ENCODE measurements at regions not wholly inside any gene's neighbourhood (a gene's known extent, or its start where the extent isn't known, plus 50 kb on each side); places are given as distances from the start of the nearest gene placed in this dataset.
"Not testable (repeated sequence)": the region's sequence is repeated elsewhere in the genome, so short reads cannot be mapped to it uniquely, and the experiment has no call there.

DNA sequence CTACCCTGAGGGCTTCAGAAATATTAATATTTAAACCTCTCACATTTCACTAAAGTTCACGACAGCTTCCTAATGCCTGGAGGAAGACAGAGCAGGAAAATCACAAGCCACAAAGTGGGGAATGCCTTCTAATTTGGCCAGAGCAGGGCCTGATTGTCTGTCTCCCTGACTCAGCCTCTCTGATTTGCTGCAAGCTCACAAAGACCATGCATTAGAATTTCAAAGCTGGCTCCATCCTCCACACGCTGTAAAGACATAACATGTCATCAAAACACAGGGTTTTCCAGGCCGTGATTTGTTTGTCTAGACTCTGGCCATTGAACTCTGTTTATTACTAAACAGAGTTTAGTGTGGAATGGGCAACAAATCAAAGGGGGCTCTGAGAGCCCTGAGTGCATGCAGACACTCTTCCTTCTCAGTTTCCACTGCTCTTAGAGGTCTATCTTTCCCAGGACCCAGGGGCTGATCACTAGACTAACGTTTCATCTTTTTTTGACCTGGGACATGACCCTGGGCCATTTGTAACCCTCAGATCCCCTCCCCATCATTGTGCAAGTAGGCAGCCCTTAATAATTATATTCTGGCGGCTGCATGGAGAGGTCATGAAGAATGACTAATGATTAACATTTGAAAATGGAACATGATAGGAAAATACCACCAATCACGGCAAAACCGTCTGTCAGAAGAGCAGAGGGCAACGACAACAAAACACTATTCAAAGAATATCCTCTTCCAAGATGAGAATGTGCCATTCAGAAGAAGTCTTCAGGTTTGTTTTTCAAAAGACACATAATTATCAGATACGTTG is 140.2 kb downstream of the ENC1 start:
- DNase-seq (ENCODE audit: low read depth) = no peak

DNA sequence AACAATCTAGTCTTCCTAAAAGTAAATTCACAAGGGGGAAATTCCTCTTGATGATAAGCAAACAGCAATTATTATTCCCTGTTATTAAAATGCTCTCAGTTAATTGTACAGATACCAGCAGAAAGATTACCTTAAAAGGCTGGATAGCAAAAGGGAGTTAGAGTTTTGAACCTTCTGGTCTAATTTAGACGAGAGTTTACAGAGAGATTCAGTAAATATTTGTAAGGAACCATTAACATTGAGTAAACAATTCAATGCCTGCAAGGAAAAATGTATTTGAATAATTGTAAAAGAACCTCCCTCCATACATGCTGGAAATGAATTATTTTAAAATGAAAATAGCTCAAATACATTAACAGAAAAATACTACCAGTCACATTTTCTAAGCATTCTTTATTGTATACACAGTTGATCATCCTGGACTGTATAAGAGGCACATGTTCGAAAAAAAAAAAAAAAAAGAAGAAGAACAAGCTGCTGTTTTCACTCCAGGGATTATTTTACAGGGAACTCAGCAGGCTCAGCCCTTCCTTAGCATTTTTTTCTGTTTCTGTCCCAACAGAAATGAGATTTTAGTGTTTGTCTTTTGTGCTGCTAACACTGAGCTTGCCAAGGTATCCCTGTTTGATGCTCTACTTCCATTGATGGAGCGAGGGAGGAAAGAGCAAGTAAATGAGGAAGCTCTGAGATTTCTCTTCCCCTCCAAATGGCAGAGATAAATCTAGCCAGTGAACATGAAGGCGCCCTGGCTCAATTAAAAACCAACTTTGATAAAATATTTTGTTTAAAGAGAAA is 141.1 kb downstream of the ENC1 start:
- peak; percentile 31 for DNase-seq (ENCODE audit: low read depth)

DNA sequence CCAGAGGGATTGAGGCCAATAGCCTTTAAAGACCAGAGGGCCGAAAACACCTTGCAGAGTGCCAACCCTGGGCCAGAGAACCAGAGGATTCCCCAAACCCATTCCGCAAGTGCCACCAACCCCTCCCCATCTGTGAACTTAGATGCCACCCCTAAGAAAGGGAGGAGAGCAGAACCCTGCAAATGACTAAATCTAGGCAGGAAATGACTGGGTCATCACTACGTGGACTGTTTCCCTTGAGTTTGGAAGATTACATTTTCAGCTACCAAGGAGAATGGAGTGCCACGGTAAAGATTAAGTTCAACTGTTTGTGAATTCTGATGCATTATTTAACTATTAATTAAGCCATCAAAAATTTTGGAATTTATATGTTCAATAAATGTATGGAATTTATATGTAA is 142.8 kb downstream of the ENC1 start:
- no peak for DNase-seq (ENCODE audit: low read depth)

DNA sequence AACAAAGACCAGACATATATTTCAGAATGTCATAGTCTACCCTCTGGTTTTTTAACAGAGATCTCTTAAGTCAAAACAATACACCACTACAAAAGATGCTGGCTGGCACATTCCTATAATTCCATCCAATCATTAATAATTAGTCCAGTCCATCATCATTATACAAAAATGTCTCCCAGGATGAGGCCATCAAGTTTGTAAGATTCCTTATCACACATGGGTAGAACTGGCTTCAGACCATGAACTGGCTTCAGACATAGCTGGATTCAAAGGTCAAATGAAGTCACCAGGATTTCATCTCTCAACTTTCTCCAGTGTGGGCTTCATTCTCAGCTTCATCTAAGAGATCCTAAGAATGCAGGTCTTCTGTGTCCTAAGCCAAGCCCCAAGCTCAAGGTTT is 147.1 kb downstream of the ENC1 start:
- DNase-seq (ENCODE audit: low read depth) = no peak

DNA sequence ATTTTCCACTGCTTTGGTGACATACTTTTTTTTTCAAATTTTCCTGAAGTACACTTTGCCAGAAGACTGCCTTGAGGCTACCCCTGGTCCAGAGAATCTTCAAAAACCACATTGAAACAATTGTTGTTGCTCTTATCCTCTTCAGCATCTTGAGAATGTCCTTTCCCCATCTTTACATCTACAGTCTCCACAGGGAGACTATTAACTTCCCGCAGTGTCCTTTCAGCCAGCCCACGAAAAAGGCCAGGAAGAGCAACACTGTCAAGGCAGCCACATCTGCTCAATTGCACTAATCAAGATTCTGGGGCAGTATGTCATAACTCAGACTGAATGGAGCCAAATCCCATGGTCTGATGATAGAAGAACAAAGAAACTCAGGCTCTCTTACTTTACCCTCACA is 148.3 kb downstream of the ENC1 start:
- no peak for DNase-seq (ENCODE audit: low read depth)

DNA sequence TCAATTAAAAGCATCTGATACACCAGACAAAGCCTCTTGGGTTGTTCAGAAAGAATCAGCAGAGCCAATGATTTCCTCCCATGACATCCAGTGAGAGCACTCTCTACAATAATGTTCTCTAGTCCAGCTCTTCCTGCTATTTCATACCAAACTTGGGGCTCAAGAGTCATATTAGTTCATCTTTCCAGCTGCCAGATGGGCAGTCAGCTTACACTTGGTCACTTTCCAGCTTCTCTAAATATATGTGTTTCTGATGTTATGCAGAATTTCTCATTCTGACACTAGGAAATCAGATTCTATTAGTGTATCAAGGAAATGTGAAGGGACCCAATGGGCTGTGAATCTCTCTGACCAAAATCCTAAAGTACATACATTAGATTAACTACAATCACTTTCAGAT is 148.9 kb downstream of the ENC1 start:
- no peak for DNase-seq (ENCODE audit: low read depth)

DNA sequence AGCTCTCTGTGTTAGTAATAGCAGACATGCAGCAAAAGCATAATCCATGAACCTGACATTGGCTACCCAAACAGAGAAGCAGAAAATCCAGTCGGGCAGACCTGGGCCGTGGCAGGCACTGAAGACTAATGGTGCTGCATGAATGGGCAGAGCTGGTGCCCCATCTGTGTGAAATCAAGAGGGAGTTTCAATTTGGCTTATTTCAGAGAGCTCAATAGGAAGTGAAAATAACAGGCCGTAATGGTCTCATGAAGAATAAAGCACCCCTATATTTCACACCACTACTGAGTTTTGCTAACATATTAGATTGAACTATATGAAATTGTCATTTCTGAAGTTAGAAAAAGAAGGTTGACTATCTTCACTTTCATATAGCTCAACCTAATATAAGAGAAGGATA is 149.7 kb downstream of the ENC1 start:
- DNase-seq (ENCODE audit: low read depth) = no peak

DNA sequence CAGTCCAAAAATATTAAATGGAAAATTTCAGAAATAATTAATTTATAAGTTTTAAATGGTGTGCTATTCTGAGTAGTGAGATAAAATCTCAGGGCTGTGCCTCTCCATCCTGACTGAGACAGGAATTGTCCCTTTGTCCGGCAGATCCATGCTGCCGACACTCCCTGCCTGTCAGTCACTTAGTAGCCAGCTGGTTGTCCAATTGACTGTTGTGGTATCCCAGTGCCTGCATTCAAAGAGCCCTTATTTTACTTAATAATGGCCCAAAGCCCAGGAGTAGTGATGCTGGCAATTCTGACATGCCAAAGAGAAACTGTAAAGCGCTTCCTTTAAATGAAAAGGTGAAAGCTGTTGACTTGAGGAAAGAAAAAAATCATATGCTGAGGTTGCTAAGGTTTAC is 157.5 kb downstream of the ENC1 start:
- DNase-seq (ENCODE audit: low read depth) = no peak

DNA sequence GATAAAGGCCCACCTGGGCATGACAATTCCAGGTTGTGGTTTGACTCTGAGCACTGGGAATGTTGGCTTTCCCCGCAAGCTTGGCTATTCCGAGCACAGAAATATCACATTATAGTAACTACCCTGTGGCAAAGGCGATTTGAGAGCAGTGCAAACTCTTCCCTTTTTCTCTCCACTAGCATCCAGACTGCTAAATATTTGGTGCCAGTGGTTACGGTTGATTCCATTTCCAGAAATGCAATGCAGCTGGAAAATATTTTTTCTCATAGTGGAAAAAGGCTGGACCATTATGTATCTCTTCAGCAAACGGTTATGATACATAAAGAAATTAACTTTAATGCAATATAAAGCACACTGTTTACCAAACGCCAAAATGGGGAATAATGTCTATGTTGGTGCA is 158.0 kb downstream of the ENC1 start:
- no peak for DNase-seq (ENCODE audit: low read depth)

DNA sequence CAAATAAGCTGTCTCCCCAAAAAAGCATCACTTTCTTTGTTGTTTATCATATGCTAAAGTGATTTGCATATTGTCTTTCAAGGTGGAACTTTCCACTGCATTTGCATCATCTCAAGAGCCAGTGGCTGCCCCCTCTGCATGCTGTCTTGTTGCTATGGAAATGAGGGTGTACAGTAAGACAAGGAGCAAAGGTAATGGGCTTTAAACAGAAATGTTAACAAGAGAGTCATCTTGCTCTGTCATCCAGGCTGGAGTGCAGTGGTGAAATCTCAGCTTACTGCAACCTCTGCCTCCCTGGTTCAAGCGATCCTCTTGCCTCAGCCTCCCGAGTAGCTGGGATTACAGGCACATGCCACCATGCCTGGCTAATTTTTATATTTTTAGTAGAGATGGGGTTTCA is 159.2 kb downstream of the ENC1 start:
- DNase-seq (ENCODE audit: low read depth) = not testable (repeated sequence)

DNA sequence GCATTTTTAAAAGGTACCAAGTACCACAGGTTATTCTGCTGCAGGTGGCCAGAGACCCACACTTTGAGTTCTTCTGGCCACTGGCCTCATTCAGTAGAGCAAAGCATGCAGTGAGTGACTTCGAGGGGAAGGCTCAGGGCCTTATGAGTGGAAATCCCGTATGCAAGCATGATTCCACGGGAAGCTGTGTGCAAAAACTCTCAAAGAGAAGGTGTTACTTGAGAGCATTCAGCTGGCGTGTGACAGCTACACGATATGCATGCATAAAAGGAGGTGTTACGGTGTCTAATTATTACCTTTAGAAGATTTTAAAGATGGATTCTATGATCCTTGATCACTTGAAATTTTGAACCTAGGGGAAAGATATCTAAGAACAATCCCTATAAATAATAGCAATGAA is 160.3 kb downstream of the ENC1 start:
- no peak for DNase-seq (ENCODE audit: low read depth)

DNA sequence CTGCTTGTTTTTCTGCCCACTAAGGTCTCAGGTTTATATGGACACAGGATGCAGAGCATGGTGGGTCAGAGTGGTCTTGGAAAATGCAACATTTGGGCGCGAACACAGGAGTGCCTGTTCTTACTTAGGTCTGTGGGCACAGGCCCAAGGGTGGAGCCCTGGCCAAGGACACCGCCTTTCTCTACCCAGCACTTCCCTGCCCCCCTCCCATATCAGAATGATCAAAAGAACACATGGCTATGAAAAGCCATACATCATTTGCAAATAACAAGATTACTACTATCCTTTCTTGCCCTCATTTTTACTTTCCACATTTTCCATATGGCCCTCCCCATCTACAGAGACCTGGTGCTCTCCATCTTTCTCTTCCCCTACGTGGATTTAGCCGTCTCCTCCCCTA is 162.2 kb downstream of the ENC1 start:
- DNase-seq (ENCODE audit: low read depth) = no peak

DNA sequence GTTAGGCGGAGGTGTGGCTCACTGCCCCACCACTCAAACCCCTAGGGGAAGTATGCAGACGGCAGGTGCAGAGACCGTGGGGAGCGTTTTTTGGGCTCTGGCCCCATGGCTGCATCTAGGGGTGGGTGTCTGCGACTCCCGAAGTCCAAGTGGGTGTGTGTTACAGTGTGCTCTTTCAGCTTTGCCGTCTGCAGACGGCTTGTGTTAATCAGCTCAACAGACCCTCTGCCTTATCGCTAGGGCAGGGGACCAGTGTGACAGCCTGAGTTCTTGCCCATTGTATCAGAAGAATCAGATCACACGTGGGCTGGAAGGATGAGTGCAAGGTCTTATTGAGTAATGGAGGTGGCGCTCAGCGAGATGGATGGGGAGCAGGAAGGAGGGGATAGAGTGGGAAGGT is 162.8 kb downstream of the ENC1 start:
- DNase-seq (ENCODE audit: low read depth) = no peak

DNA sequence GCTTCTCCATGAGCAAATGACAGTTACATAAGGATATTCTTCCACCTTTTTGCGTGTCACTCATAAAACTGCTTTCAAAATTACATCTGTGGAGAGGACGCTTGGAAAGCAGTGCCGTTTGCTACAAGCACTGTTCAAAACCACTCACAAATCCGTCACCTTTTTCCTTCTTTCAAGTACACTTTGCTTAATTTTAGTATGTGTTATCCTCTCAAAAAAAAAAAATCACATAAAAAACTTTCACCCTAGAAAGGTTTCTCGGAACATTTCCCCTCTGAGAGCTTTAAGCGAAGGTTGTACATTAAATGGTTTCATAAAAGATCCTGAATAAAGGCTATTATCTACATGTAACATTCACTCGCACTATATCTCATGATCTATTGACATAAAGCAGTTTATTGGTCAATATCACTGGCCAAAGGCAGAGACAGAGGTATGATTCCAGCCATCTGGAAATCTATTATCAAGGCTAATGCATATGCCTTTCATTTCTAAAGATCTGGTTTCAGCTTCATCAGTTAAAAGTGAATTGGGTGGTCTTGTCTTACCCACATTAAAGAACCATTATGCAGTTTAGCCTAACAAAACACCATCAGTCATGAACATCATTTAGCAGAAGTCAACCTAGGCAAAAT is 163.6 kb downstream of the ENC1 start:
- no peak for DNase-seq (ENCODE audit: low read depth)

DNA sequence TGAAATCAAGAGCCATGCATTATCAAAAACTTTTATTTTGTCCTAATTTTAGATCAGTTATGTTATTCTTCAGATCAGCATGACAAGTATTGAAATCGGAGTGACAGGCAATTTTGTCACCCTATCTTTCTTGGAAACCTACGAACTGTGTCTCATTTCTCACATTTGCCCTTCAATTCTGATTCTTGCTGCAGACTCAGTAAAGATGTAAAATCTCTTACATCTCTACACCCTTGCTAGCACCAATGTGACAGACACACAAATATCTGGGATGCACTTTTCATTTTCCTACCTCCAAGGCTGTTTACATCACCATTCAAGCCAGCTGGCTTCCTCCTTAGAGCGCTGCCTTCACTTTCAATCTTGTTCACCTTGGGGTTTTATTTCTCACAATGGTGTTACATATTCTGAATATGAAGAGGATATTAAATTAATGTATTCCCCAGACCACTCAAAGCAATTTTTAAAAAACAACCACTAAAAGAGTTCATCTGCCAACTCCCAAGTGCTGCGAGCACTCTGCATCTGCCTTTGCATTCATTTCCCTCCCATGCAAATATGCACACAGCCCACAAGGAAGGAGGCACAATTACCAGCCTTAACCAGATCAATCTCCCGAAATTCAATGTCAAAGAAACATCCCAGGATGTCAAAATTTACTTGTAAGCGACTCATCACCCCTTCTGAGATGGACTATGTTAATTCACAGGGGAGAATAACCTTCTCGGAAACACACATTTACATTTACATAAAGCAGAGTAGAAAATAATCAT is 164.3 kb downstream of the ENC1 start:
- no peak for DNase-seq (ENCODE audit: low read depth)

DNA sequence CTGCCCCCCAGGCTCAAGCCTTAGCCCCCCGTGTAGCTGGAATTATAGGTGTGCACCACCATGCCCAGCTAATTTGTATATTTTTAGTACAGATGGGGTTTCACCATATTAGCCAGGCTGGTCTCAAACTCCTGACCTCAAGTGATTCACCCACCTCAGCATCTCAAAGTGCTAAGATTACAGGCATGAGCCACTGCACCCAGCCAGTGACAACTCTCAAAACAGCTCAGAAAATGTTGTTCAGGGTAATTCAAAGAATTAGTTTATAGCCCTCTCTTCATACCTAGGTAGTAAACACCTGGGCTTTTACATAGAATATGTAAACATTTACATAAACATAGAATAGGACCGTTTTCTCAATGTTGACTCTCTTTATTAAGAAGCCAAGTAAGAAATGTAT is 168.7 kb downstream of the ENC1 start:
- no peak for DNase-seq (ENCODE audit: low read depth)

DNA sequence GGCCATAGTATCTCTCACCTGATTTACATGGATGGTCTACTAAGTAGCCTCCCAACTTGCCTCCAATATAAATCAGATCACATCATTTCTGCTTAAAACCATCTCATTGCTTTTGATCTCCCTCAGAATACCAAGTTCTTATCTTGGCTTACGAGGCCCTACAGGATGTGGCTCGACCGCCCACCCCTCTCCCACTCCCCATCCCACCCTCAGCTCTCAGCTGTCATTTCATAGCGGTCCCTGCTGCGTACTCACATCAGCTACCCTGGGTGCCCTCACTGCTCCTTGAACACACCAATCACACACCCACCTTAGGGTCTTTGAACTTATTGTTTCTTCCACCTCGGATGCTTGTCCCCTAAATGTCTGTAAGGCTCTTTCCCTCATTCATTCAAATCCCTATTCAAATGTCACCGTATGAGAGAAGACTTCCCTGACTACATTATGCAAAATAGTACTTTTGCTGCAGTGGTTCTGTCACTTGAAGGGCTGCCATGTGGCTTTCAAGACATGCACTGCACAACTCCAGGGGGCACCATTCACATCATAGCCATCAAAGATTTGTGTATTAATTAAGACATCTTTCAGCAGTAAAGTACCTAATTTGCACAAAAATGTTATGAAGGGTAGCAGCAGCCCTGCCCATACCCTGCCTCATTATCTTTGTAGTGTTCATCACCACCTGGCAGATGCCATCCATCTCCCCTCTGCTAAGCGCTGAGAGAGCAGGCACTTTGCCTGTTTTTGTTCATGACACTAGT is 171.1 kb downstream of the ENC1 start:
- no peak for DNase-seq (ENCODE audit: low read depth)

DNA sequence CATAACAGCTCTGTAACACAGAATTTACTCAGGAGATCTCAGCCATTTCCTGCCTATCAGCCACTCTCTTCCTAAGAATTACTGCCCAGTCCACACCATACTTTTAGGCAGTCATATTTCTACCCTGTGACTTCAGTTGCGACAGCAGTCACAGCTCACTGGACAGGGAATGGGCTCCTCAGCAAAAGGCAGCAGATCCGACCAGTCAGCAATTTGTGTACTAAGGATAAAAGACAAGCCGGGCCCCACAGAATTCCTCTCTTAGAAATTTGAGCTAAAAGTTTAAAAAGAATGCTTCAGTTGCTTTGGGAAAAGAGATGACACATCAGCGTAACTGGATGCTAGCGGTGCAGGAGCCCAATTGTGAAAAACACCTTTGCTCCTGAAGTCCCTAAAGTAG is 172.1 kb downstream of the ENC1 start:
- no peak for DNase-seq (ENCODE audit: low read depth)

DNA sequence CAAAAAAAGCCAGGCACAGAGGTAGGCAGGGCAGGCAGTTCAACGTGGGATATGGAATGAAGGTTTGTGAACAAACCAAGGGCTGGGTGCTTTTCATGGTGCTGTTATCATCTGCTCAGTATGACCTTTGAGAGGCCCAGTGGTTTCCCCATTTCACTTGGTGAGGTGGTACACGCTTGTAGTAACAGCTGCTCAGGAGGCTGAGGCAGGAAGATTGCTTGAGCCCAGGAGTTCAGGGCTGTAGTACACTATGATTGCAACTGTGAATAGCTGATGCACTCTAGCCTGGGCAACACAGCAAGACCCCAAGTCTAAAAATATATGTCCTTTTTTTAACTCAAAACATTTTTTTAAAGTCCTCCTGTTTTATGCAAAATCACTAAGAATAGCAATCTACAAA is 174.8 kb downstream of the ENC1 start:
- DNase-seq (ENCODE audit: low read depth) = no peak

DNA sequence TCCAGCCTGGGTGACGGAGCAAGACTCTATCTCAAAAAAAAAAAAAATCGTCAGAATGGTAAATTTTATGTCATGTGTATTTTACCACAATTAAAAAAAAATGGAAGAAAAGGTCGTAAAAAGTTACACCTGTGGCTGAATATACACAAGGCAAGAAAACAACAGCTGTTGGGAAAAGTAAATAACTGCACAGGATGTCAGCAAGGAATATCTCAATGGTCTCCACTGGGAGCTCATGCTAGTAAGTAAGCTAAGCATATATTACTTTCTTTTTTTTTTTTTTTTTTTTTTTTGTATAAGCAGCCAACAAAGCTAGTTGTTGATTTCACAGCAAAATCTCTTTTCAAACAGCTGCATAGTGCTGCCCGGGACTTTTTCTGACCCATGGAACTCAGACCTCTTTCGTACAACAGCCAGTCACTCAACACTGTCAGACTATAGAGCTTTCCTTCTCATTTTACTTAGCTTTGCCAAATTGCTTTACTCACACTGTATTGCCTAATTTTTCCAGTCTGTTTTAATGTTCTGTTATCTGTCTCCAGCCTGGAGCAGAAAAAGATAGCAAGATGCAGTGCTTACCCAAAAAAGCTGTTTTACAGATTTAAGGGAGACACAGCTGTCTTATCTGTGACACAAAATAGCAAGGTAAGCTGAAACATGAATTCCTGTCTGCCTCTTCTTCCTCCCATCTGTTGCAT is 175.9 kb downstream of the ENC1 start:
- peak; percentile 28 for DNase-seq (ENCODE audit: low read depth)

DNA sequence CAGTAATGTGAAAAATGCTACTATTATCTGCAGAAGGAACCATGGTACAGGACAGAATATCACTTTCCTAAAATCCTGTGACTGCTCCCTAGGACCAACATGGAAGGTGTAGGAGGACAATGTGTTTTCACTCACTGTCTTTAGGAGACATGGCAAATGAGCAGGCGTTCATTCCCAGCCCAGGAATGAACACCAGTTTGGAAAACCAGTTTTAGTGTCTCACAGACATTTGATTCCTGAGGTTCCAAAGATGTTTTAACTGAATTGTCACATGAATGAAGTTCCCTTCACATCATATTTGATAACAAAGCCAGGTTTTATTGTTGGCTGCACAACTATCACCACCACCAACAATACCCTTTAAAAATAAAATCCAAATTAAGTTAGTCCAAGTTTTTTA is 178.2 kb downstream of the ENC1 start:
- no peak for DNase-seq (ENCODE audit: low read depth)
